ENCODE measurements at regions not wholly inside any gene's neighbourhood (a gene's known extent, or its start where the extent isn't known, plus 50 kb on each side); places are given as distances from the start of the nearest gene placed in this dataset.

DNA sequence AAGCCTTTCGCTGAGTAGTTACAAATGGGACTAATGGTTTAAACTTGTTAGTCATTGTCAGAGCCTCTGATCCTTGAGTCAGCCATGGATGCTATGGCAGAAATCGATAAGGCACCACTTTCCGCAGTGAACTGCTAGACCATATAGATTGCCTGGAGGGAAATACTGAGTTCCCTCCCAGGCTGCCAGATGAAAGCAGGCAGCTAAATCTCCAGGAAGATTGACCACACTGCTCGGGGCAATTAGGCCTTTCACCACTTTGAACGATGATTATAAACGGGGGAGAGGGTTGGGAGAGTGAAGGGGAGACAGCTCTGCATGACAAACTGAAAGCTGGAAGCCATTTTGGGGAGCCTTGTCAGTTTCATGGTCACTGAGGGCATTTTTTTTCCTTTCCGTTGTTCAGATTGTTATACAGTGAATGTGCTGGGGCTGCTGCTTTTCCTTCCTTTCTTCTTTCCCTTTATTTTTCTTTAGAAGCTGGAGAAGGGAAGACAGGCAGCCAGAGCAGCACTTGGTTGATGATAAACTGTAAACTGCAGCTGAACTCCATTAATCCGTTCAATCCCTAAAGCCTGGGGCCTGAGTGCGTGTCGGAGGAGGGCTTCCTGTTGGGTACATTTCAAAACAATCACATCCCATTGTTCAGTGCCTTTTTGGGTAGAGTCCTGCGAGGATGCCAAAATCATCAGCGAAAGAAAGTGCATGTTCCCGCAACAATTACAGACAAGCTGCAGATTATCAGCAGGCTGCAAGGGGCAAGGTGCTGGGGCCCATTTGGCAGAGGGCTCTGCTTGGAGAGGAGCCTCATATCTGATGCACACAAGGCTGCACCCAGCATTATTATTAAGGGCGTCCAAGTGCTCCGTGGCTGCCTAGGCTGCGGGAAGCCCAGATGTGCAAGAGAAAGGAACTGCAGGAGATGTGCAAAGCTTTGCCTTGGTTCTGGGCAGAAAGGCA, 308.4 kb downstream of the PSAT1 start:
- no peak for DNase-seq (ENCODE audit: low spot score)

DNA sequence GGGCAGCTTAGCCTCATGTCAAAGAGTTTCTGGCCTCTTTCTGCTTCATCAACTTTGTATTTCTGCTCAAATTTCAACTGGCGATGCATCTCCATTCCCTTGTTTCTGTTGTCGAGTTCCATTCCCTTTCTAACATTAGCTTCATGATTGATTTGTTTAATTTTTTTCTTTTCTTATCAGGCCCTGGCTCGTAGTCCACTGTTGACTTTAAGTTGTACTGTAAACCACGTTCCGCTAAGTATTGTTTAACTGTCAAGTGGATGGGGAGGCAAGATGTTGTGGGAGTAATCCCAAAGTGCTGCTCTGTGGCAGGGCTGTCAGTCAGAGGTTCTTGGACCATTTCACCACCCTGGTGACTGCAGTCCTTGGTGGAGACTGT, 309.1 kb downstream of the PSAT1 start:
- no peak for DNase-seq (ENCODE audit: low spot score)

DNA sequence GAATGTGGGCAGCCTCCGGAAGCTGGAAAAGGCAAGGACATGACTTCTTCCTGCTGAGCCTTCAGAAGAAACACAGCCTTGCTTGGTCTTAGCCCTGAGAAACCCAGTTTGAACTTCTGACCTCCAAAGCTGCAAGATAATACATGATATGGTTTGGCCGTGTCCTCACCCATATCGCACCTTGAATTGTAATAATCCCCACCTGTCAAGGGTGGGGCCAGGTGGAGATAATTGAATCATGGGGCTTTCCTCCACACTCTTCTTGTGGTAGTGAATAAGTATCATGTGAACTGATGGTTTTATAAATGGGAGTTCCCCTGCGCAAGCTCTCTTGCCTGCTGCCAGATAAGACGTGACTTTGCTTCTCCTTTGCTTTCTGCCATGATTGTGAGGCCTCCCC, 310.9 kb downstream of the PSAT1 start:
- no peak for DNase-seq (ENCODE audit: low spot score)

DNA sequence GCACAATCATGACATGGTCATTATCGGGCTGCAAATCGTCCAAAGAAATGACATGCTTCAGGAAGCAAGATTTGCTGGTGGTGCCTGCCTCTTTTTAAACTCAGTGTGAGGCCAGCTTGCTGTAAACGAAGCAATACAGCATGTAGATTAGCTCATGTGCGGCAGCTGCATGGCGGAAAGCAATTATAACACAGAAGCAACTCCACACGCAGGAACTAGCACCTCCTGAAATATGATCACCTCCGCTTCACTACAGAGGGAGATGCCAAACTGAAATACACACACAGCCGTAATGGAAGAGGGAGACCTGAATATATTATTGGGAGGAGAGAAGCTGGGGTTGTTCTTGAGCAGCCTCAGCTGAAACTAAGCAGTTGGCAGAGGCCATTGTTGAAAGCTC, 312.5 kb downstream of the PSAT1 start:
- DNase-seq (ENCODE audit: low spot score) = no peak

DNA sequence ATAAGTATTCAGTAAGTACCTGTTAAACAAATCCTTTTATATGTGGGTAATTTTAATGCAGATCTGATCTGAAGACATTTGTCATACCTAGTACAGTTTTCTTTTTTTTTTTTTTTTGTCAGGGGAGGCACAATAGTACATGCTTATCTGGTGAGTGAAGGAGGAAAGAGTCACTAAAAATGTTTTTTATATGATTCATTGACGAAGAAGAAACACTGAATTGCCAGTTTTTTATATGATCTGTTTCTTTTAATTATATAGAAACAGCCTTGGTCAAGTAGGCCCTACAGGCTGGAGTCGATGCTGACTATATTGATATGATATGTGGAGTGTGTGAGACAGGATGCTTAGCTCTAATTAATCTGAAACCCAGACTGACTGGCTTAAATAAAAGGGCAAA, 315.2 kb downstream of the PSAT1 start:
- DNase-seq (ENCODE audit: low spot score) = no peak

DNA sequence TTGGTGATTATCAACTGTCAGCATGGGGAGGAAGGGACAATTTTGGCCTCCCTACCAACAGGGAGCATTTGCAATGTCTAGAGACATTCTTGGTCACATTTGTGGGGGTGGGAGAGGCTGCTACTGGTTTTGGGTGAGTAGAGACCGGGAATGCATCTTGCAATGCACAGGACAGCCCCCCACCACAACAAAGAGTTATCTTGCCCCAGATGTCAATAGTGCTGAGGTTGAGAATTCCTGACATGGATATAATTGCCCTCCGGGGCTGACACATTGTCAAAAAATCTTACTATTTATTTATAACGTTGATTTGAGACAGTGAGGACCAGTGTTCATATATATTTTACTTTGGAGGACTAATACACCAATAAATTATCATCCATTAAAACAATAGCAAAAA, 316.1 kb downstream of the PSAT1 start:
- DNase-seq (ENCODE audit: low spot score) = no peak

DNA sequence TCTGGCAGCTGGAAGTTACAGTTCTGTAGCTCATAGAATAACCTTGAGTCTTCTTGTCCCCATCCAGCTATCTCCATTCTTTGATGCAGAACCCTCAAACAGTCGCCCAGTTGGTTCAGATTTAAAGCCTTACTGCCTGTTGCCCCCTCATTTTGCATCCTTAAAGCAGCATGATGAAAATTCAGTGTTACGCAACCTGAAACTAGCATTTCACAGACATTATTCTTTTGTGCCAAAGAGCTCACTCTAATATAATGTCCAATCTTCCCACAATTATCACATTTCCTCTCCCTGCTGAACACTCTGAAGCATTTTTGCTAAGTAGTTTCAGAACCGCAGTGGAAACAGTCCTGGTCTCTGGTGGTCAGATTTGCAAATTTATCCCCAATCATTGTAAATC, 318.0 kb downstream of the PSAT1 start:
- DNase-seq (ENCODE audit: low spot score) = no peak

DNA sequence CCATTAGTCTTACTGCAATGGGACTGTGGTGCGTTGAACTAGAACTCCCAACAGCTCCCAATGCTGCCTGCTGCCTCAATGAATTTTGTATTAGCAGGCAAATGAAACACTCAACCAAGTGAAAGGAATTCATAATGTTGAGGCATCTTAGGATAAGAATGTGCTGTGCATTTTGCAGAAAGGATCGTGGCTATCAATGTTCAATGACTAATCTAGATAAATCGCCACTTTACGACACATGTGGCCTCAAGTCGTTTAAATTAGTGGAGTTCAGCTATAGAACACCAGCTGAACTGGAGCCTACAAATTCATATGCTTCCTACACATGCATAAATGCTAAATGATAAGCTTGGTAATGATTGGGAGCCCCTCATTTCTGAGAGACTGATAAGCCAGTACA, 318.4 kb downstream of the PSAT1 start:
- no peak for DNase-seq (ENCODE audit: low spot score)

DNA sequence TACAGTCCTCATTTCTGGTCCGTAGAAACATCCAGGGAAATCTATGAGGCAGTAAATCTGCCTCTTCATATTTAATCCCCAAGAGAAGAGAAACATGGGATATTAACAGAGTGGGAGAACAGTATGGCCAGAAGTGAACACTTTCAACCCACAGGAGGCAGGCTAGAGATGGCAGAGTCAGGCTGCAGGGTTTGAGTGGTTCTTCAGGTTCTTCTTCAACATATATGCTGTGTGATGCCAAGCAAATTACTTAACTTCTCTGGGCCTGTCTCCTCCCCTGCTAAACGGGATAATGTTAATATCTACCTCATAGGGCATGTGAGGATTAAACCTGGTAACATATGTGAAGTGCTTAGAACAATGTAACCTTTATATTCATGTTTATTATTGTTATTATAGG, 321.8 kb downstream of the PSAT1 start:
- no peak for DNase-seq (ENCODE audit: low spot score)

DNA sequence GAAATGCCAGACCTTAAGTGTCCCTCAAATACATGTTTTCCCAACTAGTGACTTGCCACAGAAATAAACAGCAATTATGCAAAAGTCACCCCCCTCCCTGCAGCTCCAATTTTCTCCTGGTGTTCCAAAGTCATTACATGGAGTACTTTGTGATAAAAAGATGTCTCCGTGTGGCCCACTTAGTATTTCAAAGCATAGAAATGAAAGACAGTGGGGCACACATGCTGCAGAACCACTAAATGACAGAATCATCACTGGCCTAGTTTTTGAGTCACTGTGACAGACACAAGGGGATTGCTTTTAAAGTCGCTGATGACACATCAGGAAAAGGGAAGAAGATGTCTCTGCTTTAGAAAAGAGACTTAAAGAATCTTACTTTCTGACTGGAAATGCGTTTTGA, 323.4 kb downstream of the PSAT1 start:
- DNase-seq (ENCODE audit: low spot score) = no peak

DNA sequence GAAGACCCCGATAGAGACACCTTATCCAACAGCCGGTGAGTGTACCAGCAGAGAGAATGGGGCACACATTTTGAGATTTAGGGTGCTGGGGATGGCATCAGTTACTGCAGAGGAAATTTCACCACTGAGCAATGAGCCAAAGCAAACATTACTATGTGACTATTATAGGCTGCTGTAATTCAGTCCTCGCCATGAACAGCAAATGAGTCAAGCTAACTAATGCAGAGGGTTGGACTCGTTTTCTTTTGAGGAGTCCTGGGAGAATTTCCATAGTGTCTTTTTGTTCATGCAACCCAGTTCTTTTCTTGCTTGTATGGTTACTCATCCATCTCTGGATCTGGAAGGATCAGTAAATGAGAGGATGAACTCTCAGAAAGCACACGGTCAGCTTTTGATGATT, 323.8 kb downstream of the PSAT1 start:
- DNase-seq (ENCODE audit: low spot score) = no peak

DNA sequence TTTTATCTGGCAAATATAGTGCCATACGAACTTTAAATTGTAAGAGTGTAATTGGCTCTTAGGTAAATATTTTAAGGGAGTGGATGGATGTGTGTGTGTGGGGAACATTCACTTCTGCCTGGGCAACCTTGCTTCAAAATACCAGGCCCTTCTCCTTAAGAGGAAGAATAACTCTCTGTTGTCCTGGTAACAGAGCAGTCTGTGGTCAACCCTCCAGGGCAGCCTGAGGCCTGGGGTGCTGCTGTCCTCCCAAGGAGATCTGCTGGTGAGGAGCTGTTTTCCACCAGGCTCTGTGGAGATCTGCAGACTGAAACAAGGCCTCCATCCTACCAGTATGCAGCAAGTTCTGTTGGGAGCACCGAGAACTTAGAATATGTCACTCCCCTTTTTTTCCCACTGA, 325.2 kb downstream of the PSAT1 start:
- no peak for DNase-seq (ENCODE audit: low spot score)

DNA sequence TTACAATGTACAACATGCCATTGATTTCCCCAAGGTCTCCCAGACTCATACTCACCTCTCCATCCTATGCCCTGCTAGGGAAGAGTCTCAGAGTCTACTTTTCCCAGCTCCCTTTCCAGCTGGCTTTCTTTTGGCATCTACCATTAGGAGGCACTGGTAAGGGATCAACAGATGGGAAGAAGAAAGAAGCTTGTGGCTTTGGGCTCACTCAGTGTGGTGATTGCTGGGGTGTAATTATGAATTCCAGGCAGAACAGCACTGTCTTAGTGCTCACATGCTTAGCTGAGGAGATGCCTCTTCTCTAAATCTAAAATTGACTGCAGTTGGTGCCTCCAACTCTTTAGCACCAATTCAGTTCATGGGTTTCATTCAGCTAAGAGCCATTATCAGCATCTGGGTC, 330.0 kb downstream of the PSAT1 start:
- no peak for DNase-seq (ENCODE audit: low spot score)

DNA sequence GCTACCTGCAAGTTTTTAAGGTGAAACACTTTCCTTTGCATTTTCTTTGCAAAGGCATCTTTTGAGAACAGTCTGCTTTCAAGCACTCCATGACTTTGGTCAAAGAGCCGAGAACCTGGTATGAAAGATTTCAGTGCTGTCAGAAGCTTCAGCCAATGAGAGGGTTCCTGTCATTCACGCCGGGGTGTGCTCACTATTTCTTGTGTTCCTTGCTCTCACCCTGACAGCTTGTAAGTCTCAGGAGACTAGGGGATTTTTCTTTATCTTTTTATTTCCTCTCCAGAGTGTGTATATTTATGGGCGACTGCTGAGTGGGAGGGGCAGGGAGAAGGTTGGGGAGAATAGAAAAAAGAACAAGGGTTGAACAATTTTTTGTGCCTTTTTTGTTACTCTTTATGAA, 334.0 kb downstream of the PSAT1 start:
- no peak for DNase-seq (ENCODE audit: low spot score)

DNA sequence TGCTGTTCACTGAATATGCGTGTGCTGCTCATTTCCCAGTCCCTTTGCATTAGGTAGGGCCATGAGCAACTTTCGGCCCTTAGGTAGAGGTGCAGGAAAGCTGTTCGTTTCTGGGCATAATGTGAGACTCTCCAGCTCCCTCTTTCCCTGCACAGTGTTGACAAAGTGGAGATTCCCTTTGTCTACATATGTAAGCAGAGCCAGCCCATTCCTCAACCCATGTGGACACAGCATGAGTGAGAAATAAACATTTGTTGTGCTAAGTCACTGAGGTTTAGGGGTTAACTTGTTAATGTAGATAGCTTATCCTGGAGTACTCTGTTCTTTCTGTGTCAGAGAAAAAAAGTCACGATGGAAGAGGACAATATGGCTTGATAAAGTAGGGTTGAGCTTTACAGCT, 343.8 kb downstream of the PSAT1 start:
- DNase-seq (ENCODE audit: low spot score) = no peak

DNA sequence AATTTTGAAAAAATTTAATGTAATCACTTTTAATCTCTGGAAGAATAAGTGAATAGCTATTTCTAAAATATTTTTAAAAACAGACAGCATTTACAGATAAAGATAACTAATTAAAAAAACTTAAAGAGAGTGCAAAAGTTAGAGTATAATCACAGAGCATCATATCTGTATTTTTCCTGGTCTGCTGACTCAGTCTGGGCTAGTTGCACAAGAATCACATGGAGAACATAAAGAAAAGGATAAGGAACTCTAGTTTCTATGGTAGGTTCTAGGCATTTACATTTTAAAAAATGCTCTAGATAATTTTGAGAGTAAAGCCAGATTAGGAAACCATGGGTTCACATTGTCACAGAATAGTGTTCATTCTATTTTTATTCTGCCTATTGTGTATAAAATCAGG, 347.4 kb downstream of the PSAT1 start:
- DNase-seq (ENCODE audit: low spot score) = no peak

DNA sequence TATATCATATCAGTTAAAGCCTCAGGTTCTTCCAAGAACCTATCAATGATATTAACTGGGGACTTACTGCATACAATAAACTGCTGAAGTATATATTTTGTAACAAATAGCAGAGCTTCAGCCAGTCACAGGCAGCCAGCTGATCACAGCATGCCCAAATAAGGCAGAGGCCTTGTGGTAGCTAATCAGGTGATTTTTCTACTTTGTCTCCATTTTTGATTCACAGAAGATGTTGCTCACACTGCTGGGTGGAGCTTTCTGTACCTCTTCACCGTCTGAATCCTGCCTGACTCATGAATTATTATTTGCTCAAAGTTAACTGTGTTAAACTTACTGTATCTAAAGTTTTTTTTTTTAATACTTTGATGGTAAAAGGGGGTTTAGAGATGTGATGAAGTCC, 357.4 kb downstream of the PSAT1 start:
- DNase-seq (ENCODE audit: low spot score) = no peak

DNA sequence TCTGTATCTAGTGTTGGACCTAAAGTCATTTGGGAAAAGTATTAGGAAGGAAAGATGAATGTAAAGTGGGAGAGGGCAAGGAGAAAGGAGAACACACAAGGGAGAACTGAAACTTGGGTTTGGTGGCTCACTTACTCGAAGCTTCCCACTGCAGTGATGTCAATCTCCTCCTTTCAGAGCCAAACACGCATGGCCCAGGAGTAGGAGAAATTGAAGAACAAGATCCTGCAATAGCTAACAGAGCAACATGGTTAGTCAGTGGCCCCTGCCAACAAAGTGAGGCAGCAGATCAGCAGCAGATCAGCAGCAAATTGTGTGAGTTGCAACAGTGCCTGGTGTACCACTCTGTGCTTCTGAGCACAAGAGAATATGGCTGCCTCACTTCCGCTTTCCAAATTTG, 366.4 kb downstream of the PSAT1 start:
- no peak for DNase-seq (ENCODE audit: low spot score)

DNA sequence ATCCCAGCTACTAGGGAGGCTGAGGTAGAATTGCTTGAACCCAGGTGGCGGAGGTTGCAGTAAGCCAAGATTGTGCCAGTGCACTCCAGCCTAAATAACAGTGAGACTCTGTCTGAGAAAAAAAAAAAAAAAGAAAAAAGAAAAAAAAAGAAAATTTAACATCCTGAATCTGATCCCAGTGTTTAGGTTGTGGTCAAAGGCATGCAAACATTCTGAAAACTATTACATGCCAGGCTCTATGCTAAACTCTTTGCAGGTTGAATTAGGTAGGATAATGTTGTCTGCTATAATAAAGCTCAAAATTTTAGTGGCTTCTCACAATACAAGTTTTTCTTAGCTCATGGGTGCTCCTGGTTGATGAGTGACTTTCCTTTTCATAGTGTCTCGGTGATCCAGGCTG, 367.4 kb downstream of the PSAT1 start:
- DNase-seq (ENCODE audit: low spot score) = no peak

DNA sequence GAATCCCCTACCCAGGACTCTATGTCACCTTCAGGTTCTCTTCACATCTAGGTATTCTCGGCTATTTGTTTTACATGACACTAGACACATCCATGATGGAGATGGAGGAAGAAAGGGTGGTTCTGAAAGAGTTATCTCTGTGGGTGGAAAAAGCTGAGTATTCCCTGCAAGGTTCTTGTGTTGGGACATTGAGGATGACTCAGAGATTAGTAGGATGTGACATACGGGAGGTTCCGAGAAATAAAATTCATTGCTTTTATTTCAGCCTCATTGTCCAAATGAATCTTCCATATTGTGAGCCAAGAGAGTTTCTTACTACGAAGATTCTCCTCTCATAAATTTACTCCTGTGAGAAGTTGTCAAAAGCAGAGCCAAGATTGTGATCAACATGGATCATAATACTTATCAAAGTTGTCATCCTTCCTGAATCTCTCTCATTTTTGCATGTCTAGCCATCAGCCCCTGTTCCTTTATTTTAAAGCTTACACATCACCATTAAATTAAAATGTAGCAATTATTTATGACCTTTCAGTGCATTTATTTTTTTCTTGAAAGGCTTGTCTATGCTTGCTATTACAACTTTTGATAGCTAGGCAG, 370.0 kb downstream of the PSAT1 start:
- DNase-seq (ENCODE audit: low spot score) = no peak

DNA sequence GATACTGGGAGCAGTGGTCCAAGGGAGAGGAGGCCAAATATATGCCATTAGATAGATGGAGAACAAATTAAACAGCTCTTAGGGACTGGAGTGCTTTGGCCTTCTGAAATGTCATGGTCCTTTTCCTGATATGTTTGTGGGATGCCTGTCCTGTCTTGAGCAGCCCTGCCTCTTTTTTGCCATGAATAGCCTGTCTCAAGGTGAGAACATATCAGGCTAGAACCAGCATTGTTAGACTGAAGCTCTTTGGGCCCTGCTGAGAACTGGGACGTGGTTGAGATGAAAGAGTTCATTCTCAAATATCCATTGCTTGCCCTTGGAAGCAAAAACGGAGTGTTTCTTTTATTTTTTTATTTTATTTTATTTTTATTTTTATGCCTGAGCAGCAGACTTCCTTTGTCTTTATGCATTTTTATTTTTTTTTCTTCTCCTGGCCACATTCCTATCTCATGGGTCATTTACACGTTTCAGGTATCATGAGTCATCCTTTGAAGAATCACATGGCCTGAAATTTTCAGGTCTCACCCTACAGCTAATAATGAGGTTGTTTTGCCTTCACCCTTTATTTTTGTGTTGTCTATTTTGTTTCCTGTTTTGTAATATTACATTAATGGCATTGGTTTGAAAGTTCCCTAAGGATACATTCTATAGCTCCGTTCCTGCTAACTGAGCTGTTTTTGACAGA, 371.4 kb downstream of the PSAT1 start:
- no peak for DNase-seq (ENCODE audit: low spot score)

DNA sequence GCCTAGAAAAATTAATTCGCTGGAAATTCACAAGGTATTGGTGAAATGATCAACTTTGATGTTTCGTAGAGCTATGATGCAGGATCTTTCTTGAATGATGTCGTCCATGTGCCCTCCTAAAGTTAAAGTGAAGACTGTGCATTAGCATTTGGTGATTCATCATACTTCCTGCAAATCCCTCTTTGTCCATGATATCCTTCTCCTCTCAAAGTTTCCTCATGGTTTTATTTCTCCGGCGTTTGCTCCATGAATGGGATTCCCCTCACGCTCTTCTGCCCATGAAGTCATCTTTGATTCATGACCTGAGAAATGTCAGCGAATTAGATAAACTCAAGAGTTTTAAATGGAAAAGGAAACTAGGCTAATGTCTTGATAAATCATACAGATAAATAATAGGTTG, 372.7 kb downstream of the PSAT1 start:
- DNase-seq (ENCODE audit: low spot score) = no peak

DNA sequence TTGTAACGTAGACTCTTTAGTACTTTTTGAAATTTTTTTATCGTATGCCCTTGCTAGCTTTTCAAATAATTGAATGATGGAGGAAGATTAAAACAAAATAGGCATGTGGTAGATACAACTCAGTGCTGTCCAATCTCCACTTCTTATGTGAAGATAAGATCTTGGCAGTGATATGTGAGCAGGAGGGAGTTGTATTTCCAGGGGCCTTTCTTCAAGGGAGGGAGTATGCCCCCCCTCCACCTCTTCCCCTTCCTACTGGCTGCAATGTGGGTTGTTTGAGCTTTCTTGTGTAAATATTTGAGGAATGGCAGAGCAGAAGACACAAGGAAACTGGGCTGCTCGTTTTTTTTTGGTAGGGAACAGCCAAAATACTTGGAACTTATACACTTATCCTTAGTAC, 374.9 kb downstream of the PSAT1 start:
- DNase-seq (ENCODE audit: low spot score) = no peak
